ENCODE measurements at regions not wholly inside any gene's neighbourhood (a gene's known extent, or its start where the extent isn't known, plus 50 kb on each side); places are given as distances from the start of the nearest gene placed in this dataset.
"Not testable (repeated sequence)": the region's sequence is repeated elsewhere in the genome, so short reads cannot be mapped to it uniquely, and the experiment has no call there.

- no peak for DNase-seq (ENCODE audit: low read depth in 1 of 2, low spot score in 1 of 2)
Observed at GRCh38 chr5:91315701-91316100, 67.4 kb downstream of the ARRDC3 start.

- DNase-seq (ENCODE audit: low read depth in 1 of 2, low spot score in 1 of 2) = peak; percentile 54 to 67
Observed at GRCh38 chr5:91313757-91314673, 69.1 kb downstream of the ARRDC3 start.

- DNase-seq (ENCODE audit: low read depth in 1 of 2, low spot score in 1 of 2) = no peak
Observed at GRCh38 chr5:91312698-91313097, 70.4 kb downstream of the ARRDC3 start.

- DNase-seq (ENCODE audit: low read depth in 1 of 2, low spot score in 1 of 2) = peak; percentile 34 to 47
Observed at GRCh38 chr5:91311697-91312501, 71.2 kb downstream of the ARRDC3 start.

- DNase-seq (ENCODE audit: low read depth in 1 of 2, low spot score in 1 of 2) = no peak
Observed at GRCh38 chr5:91311168-91311696, 71.9 kb downstream of the ARRDC3 start.

GRCh38 chr5:91308157-91308556 lies 75.0 kb downstream of the ARRDC3 start:
- DNase-seq (ENCODE audit: low read depth in 1 of 2, low spot score in 1 of 2) = not testable (repeated sequence)

GRCh38 chr5:91307048-91307447 lies 76.1 kb downstream of the ARRDC3 start:
- no peak for DNase-seq (ENCODE audit: low read depth in 1 of 2, low spot score in 1 of 2)

GRCh38 chr5:91306497-91306896 lies 76.6 kb downstream of the ARRDC3 start:
- DNase-seq (ENCODE audit: low read depth in 1 of 2, low spot score in 1 of 2) = no peak

GRCh38 chr5:91305640-91306039 lies 77.5 kb downstream of the ARRDC3 start:
- DNase-seq (ENCODE audit: low read depth in 1 of 2, low spot score in 1 of 2) = no peak

GRCh38 chr5:91304015-91304414 lies 79.1 kb downstream of the ARRDC3 start:
- not testable (repeated sequence) for DNase-seq (ENCODE audit: low read depth in 1 of 2, low spot score in 1 of 2)

GRCh38 chr5:91302958-91303357 lies 80.2 kb downstream of the ARRDC3 start:
- DNase-seq (ENCODE audit: low read depth in 1 of 2, low spot score in 1 of 2) = no peak

GRCh38 chr5:91302305-91302704 lies 80.8 kb downstream of the ARRDC3 start:
- no peak for DNase-seq (ENCODE audit: low read depth in 1 of 2, low spot score in 1 of 2)

- DNase-seq (ENCODE audit: low read depth in 1 of 2, low spot score in 1 of 2) = no peak
Observed at GRCh38 chr5:91301106-91301846, 81.8 kb downstream of the ARRDC3 start.

- DNase-seq (ENCODE audit: low read depth in 1 of 2, low spot score in 1 of 2) = no peak
Observed at GRCh38 chr5:91297994-91298393, 85.1 kb downstream of the ARRDC3 start.

GRCh38 chr5:91296674-91297143 lies 86.4 kb downstream of the ARRDC3 start:
- no peak for DNase-seq (ENCODE audit: low read depth in 1 of 2, low spot score in 1 of 2)

- DNase-seq (ENCODE audit: low read depth in 1 of 2, low spot score in 1 of 2) = not testable (repeated sequence)
Observed at GRCh38 chr5:91296102-91296501, 87.0 kb downstream of the ARRDC3 start.

GRCh38 chr5:91293131-91293530 lies 90.0 kb downstream of the ARRDC3 start:
- DNase-seq (ENCODE audit: low read depth in 1 of 2, low spot score in 1 of 2) = no peak

GRCh38 chr5:91291628-91292569 lies 91.2 kb downstream of the ARRDC3 start:
- DNase-seq (ENCODE audit: low read depth in 1 of 2, low spot score in 1 of 2) = no peak

GRCh38 chr5:91288118-91288916 lies 94.8 kb downstream of the ARRDC3 start:
- no peak for DNase-seq (ENCODE audit: low read depth in 1 of 2, low spot score in 1 of 2)
